ENCODE measurements at regions not wholly inside any gene's neighbourhood (a gene's known extent, or its start where the extent isn't known, plus 50 kb on each side); places are given as distances from the start of the nearest gene placed in this dataset.

- H3K23me2 ChIP-seq (ENCODE audit: low read depth, low read length): no peaks in the 10 kb centered on the region; the same call in 1 of the 2 replicates
- H3K4me1 ChIP-seq (replicated peaks in 1 of 4; ENCODE audit: control insufficient read depth in 3 of 4, insufficient read depth in 4 of 4, low read length in 3 of 4): peaks cover 0 to 7% (median 3%) of the 10 kb centered on the region in 4 experiments; a peak in 2 of 7 replicates
- no peak overlapping the region for H4K5ac ChIP-seq (ENCODE audit: insufficient read length, low read depth, low read length)
- no peak overlapping the region for H2AK5ac ChIP-seq (ENCODE audit: low read depth, low read length)
- H2BK20ac ChIP-seq (ENCODE audit: low read length): no peak overlapping the region
- H3K4me3 ChIP-seq (ENCODE audit: extremely low read depth in 1 of 4, insufficient read depth in 2 of 4, low read depth in 3 of 4, low read length in 4 of 4): no peak overlapping the region; a peak in 1 of 8 replicates
- H2BK15ac ChIP-seq (ENCODE audit: low read length): no peak overlapping the region
- WGBS, 2 experiments (ENCODE audit: extremely low coverage in 1 of 2, insufficient coverage in 1 of 2, insufficient read length in 1 of 2, insufficient replicate concordance in 2 of 2, low coverage in 1 of 2, low lambda C conversion rate in 2 of 2, missing lambda C conversion rate in 1 of 2): 53% methylated on average over 7 of the region's 7 CpGs; no CpG with 5 or more reads in 1 of the 2 experiments
- H3K36me3 ChIP-seq (ENCODE audit: control insufficient read depth in 2 of 4, insufficient read depth in 4 of 4, low read length in 3 of 4): no peaks in the 10 kb centered on the region
- H3K4ac ChIP-seq (replicated peaks; ENCODE audit: insufficient read length, low read depth, low read length): no peak overlapping the region
- POLR2A ChIA-PET (ENCODE audit: partially characterized antibody): interaction anchor here (0.8 to 1.0 kb wide), 2 partner anchors 16 to 17 kb away, joined by 3 read pairs; no protein-coding TSS in a partner anchor
- H2BK12ac ChIP-seq (ENCODE audit: low read depth, low read length): no peak overlapping the region
- no peaks in the 10 kb centered on the region; a peak in 1 of 4 replicates for H3K9me3 ChIP-seq (ENCODE audit: insufficient read depth in 2 of 2, low read depth in 1 of 2, low read length in 1 of 2)
- 0 out of 2 replicates have a peak, but pooled peaks have one; percentile 22 for TF ChIP-seq MAX (IDR thresholded peaks at IDR 0.05)
- TF ChIP-seq ZNF274 (IDR thresholded peaks at IDR 0.05; ENCODE audit: borderline replicate concordance, extremely low read depth, low read length): no peak
- no peak overlapping the region; a peak in 1 of 4 replicates for H3K4me2 ChIP-seq (ENCODE audit: insufficient read depth in 1 of 2, low read depth in 2 of 2, low read length in 2 of 2)
- H2BK120ac ChIP-seq (replicated peaks; ENCODE audit: low read depth, low read length): no peak overlapping the region
- H3K23ac ChIP-seq (ENCODE audit: insufficient read length): no peak overlapping the region
- no peak overlapping the region for H4K91ac ChIP-seq (replicated peaks; ENCODE audit: insufficient read length, low read length)
- H4K20me1 ChIP-seq (replicated peaks in 1 of 2; ENCODE audit: control insufficient read depth in 1 of 2, insufficient read depth in 2 of 2, low read length in 2 of 2): no peaks in the 10 kb centered on the region
- H2AFZ ChIP-seq (ENCODE audit: low read length): no peak overlapping the region; the same call in 1 of the 2 replicates
- H3K9ac ChIP-seq (replicated peaks in 1 of 4; ENCODE audit: extremely low read depth in 1 of 4, low read depth in 3 of 4, low read length in 3 of 4): no peak overlapping the region
- H3K14ac ChIP-seq (ENCODE audit: insufficient read length): no peak overlapping the region
- CTCF ChIA-PET (ENCODE audit: partially characterized antibody): interaction anchor here (0.7 to 0.9 kb wide), 2 partner anchors 16 to 257 kb away, joined by 3 to 4 read pairs; no protein-coding TSS in a partner anchor
- H4K8ac ChIP-seq (ENCODE audit: extremely low read depth, insufficient read depth, low read length): no peak overlapping the region
- no peaks in the 10 kb centered on the region for H3K79me2 ChIP-seq (ENCODE audit: control insufficient read depth in 1 of 2, insufficient read depth in 2 of 2, low read length in 2 of 2)
- no peak overlapping the region for H3K18ac ChIP-seq (ENCODE audit: extremely low read depth, low read length)
- H3K27ac ChIP-seq (ENCODE audit: low read depth, low read length): no peak overlapping the region
- H3K56ac ChIP-seq (replicated peaks; ENCODE audit: insufficient read length, low read depth, low read length): no peak overlapping the region
- no peaks in the 10 kb centered on the region for H3K27me3 ChIP-seq (replicated peaks in 1 of 4; ENCODE audit: control insufficient read depth in 3 of 4, extremely low read depth in 1 of 4, insufficient read depth in 3 of 4, low read length in 3 of 4)
- no peak overlapping the region for H2BK5ac ChIP-seq (ENCODE audit: low read depth, low read length)
- no peaks in the 10 kb centered on the region for H3K79me1 ChIP-seq (ENCODE audit: low read depth, low read length)
- DNase-seq (ENCODE audit: low read depth in 1 of 2, low spot score in 2 of 2) (no peak), FAIRE-seq (no peak)
These were observed 120.8 kb upstream of the CDCA7L start for GRCh38 chr7:22066522-22066921.

Measured in H1 (cell line).